ENCODE measurements at regions not wholly inside any gene's neighbourhood (a gene's known extent, or its start where the extent isn't known, plus 50 kb on each side); places are given as distances from the start of the nearest gene placed in this dataset.
"Not testable (repeated sequence)": the region's sequence is repeated elsewhere in the genome, so short reads cannot be mapped to it uniquely, and the experiment has no call there.

DNA sequence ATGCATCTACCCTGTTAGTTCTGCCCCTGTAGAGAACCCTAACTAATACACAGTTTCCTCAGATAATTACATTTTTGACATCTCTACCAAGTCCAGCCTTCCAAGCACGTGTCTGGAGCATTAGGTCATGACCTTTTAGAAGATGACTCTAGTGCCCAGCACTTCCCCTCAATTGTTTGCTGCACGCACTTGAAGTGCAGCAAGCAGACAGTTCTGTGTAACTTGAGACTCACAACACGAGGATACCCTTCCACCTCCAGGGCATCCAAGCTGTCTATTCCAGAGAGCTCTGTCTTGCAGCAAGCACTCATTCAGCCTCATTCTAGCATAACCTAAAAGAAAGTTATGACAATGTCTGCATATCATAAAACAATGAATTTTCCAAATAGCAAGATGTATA is 1410.5 kb upstream of the CDH18 start:
- no peak for DNase-seq (ENCODE audit: low read depth)
- H3K4me3 ChIP-seq (ENCODE audit: control insufficient read depth, low read depth, low read length), result no peak overlapping the region
- TF ChIP-seq, protein P1, sequence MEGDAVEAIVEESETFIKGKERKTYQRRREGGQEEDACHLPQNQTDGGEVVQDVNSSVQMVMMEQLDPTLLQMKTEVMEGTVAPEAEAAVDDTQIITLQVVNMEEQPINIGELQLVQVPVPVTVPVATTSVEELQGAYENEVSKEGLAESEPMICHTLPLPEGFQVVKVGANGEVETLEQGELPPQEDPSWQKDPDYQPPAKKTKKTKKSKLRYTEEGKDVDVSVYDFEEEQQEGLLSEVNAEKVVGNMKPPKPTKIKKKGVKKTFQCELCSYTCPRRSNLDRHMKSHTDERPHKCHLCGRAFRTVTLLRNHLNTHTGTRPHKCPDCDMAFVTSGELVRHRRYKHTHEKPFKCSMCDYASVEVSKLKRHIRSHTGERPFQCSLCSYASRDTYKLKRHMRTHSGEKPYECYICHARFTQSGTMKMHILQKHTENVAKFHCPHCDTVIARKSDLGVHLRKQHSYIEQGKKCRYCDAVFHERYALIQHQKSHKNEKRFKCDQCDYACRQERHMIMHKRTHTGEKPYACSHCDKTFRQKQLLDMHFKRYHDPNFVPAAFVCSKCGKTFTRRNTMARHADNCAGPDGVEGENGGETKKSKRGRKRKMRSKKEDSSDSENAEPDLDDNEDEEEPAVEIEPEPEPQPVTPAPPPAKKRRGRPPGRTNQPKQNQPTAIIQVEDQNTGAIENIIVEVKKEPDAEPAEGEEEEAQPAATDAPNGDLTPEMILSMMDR (conservative IDR thresholded peaks at IDR 0.05; ENCODE audit: control insufficient read depth, insufficient read depth, low read depth, low read length), result no peak

DNA sequence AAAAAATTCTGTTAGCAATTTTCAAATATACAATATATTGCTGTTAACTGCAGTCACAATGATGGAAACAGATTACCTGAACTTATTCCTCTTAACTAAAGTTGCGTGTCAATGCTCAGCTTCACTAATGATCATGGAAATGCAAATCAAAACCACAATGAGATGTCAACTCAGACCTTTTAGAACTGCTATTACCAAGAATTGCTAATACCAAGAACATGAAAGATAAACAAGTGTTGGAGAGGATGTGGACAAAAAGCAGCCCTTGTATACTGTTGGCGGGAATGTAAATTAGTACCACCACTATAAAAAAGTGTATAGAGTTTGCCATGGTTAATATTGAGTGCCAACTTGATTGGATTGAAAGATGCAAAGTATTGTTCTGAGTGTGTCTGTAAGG is 1409.7 kb upstream of the CDH18 start:
- no peak for DNase-seq (ENCODE audit: low read depth)
- no peak overlapping the region for H3K4me3 ChIP-seq (ENCODE audit: control insufficient read depth, low read depth, low read length)
- TF ChIP-seq, protein P1 (conservative IDR thresholded peaks at IDR 0.05; ENCODE audit: control insufficient read depth, insufficient read depth, low read depth, low read length), result no peak

DNA sequence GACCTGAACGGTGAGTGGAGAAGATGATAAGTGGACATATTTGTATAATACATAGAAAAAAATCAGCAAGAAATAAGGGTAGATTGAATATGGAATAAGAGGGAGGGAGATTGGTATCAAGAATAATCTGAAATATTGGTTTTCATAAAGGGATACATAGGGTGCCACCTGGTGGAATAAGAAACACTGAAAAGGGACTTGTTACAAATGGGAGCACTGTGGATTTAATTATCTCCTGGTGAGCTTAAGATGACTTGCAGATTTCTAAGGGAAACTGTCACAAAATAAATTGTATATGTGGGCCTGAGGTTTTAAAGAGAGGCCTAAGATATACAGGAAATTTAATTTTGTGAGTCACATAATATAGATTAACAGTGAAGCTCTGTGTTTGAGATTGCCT is 1403.5 kb upstream of the CDH18 start:
- TF ChIP-seq, protein P1 (conservative IDR thresholded peaks at IDR 0.05; ENCODE audit: control insufficient read depth, insufficient read depth, low read depth, low read length), result no peak
- peak; percentile 16 for DNase-seq (ENCODE audit: low read depth)
- no peak overlapping the region for H3K4me3 ChIP-seq (ENCODE audit: control insufficient read depth, low read depth, low read length)

DNA sequence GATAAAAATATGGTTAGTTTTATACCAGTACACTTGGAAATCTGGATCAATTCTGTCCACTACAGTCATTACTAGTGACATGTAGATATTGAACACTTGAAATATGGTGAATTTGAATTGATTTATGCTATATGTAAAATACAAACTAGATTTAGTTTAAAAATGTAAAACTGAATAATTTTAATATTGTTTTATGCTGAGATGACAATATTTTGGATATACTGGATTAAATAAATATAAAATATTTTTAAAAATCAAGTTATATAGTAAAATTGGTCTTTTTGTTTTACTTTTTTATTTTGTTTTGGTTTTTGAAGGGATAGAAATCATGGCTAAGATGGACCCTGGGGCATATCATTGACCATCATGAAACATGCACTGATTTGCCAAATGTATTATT is 1372.8 kb upstream of the CDH18 start:
- not testable (repeated sequence) for H3K4me3 ChIP-seq (ENCODE audit: control insufficient read depth, low read depth, low read length); DNase-seq (ENCODE audit: low read depth)

DNA sequence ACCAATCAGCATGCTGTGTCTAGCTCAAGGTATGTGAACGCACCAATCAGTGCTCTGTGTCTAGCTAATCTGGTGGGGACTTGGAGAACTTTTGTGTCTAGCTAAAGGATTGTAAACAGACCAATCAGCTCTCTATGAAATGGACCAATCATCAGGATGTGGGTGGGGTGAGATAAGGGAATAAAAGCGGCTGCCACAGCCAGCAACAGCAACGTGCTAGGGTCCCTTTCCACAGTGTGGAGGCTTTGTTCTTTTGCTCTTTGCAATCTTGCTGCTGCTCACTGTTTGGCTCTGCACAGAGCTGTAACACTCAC is 1353.9 kb upstream of the CDH18 start:
- H3K4me3 ChIP-seq (ENCODE audit: control insufficient read depth, low read depth, low read length), result not testable (repeated sequence)
- peak; percentile 39 for DNase-seq (ENCODE audit: low read depth)

DNA sequence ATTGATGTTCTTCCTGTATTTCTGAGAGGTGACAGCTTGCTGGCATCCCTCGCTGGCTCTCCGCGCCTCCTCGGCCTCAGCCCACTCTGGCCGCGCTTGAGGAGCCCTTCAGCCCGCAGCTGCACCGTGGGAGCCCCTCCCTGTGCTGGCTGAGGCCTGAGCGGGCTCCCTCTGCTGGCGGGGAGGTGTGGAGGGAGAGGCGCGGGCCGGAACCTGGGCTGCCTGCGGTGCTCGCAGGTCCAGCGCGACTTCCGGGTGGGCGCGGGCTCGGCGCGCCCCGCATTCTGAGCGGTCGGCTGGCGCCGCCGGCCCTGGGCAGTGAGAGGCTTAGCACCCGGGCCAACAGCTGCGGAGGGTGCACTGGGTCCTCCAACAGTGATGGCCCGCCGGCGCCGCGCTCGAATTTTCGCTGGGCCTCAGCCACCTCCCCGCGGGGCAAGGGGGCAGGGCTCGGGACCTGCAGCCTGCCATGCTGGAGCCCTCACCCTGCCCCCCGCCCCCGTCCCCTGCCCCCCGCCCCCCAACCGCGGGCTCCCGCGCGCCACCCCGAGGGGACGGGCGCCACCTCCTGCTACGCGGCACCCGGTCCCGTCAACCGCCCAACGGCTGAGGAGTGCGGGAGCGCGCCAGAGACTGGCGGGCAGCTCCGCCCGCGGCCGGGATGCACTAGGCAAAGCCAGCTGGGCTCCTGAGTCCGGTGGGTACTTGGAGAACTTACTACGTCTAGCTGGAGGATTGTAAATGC is 1353.4 kb upstream of the CDH18 start:
- not testable (repeated sequence) for H3K4me3 ChIP-seq (ENCODE audit: control insufficient read depth, low read depth, low read length)
- DNase-seq (ENCODE audit: low read depth), result peak; percentile 28

DNA sequence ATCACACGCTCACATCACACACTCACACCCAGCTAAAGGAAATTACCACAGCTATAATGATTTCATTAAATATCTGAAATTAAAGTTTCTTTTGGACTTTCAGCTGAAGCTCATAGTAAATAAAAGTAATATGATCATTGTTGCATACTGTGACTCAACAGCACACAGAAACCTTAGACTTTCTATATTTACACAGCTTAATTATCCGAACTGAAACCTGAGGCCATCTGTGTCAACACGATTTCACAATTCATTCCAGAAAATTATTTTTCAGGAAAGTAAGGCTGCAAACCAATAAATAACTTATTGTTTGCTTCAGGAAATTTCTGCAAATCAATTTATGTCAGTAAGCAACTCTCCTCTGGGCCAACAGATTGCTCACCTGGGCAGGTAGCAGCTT is 1352.2 kb upstream of the CDH18 start:
- peak; percentile 15 for DNase-seq (ENCODE audit: low read depth)
- not testable (repeated sequence) for H3K4me3 ChIP-seq (ENCODE audit: control insufficient read depth, low read depth, low read length)

DNA sequence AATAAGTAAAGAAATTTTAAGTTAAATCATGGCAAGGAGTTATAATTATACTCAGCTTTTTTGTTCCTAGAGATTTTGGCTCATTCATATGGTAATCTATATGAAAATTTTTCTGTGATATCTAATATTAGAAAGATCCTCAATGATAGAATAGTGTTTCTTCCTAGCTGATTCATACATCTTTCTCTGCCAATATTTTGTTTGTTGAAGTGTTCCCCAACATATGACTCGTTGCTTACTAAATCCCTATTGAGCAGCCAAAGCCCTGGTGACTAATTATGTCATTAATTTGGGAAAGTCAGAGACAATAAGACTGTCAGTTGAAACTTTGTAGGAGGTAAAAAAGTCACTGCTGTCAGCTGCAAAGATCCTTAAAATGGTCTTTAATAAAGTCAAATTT is 1348.5 kb upstream of the CDH18 start:
- not testable (repeated sequence) for H3K4me3 ChIP-seq (ENCODE audit: control insufficient read depth, low read depth, low read length)
- DNase-seq (ENCODE audit: low read depth), result peak; percentile 52

DNA sequence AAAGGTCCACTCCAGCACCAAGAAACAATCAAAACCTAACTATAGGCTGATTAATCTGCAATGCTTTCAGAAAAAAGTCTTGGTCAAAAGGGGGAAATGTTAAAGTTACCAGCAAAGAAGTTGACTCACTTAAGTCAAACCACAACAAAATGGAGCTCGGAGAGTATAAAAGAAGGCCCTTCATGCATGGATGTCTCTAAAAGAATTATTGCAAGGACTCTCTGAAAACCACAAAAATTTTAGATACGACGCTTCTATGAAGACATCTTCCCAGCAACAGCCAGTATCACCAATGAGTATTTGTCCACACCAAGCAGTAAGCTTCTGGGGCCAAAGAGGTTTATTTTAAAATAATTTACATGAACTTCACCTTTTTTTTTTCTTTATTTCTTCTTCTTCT is 1327.4 kb upstream of the CDH18 start:
- H3K4me3 ChIP-seq (ENCODE audit: control insufficient read depth, low read depth, low read length); DNase-seq (ENCODE audit: low read depth): not testable (repeated sequence)

DNA sequence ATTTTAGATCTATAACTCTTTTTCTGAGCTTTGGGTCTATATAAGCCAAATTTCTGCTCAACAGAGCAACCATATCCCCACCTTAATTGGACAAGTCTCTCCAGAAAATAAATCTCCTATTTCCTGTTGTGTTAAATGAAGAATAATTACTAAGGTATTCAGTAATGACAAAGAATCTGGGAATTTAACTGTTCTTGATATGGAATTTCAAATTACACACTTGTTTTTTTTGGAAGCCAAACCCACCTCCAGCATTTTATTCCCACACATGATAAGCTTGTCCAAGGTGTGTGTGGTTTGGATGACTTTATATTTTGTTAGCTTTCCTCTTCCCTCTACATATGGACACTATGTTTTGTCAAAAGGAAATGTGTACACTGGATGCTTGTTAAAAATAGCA is 1313.2 kb upstream of the CDH18 start:
- not testable (repeated sequence) for DNase-seq (ENCODE audit: low read depth); H3K4me3 ChIP-seq (ENCODE audit: control insufficient read depth, low read depth, low read length)

DNA sequence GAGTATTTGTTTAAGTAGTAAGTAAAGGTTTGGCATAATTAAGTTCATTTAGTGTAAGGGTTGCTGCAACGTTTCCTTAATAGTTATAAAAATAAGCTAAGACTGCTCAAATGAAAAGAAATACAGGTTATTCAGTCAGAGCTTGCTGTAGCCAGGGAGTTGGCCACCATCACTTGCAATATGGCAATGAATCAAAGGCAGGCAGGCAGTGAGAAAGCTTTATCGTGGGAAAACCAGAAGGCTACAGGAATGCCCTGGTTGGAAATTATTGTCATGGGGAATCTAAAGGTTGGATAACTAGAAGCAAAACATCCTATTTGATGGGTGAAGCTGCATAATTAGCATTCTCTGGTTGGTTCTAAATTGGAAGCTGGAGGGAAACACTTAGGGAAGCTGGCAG is 1286.4 kb upstream of the CDH18 start:
- H3K4me3 ChIP-seq (ENCODE audit: control insufficient read depth, low read depth, low read length); DNase-seq (ENCODE audit: low read depth): not testable (repeated sequence)
